Activated B cell treated with CpG ODN at 0.5 μM for 24 hours (primary cell): ENCODE measurements at regions not wholly inside any gene's neighbourhood (a gene's known extent, or its start where the extent isn't known, plus 50 kb on each side); places are given as distances from the start of the nearest gene placed in this dataset.

Source experiments
- ATAC-seq: fragments of 200-7000 bp; cut with Tn5 transposase; one replicate; pipeline ENCODE4 v1.10.0; 2021; ENCODE audit warnings: low read depth, mild to moderate bottlenecking, moderate library complexity
- CTCF ChIA-PET: fragments of 350-600 bp; sonication (Branson Sonifier 250); formaldehyde crosslinking; loops from one replicate; lab custom pipeline; 2021; ENCODE audit warnings: antibody characterized with exemption; lab: Charles Lee
- POLR2A ChIA-PET: fragments of 350-600 bp; sonication (Branson Sonifier 250); formaldehyde crosslinking; loops from one replicate; lab custom pipeline; 2021; ENCODE audit warnings: antibody characterized with exemption; lab: Charles Lee
- DNase-seq: peaks from one replicate; pipeline ENCODE4 v3.0.0; 2022
- H3K27ac Mint-ChIP-seq: one replicate; pipeline ENCODE4 v1.8.0; 2020; ENCODE audit warnings: mixed read lengths
- H3K27me3 Mint-ChIP-seq: one replicate; pipeline ENCODE4 v1.8.0; 2021; ENCODE audit warnings: mixed read lengths
- H3K36me3 Mint-ChIP-seq: one replicate; pipeline ENCODE4 v1.8.0; 2021; ENCODE audit warnings: low read depth, mixed read lengths
- H3K4me1 Mint-ChIP-seq: one replicate; pipeline ENCODE4 v1.8.0; 2021; ENCODE audit warnings: mixed read lengths
- H3K4me3 Mint-ChIP-seq: one replicate; pipeline ENCODE4 v1.8.0; 2020; ENCODE audit warnings: mild to moderate bottlenecking, mixed read lengths
- H3K9me3 Mint-ChIP-seq: one replicate; pipeline ENCODE4 v1.8.0; 2020; ENCODE audit warnings: mixed read lengths
- intact Hi-C: fragments of 100-400 bp; cut with micrococcal nuclease; formaldehyde crosslinking; loops from one replicate; pipeline ENCODE4 v1.15.1; 2024
- TF ChIP-seq, protein P1 (sequence below): fragments of 200-600 bp; IDR thresholded peaks from one replicate; pipeline ENCODE4 v1.8.0; 2022; ENCODE audit warnings: antibody characterized with exemption, mild to moderate bottlenecking

DNA sequence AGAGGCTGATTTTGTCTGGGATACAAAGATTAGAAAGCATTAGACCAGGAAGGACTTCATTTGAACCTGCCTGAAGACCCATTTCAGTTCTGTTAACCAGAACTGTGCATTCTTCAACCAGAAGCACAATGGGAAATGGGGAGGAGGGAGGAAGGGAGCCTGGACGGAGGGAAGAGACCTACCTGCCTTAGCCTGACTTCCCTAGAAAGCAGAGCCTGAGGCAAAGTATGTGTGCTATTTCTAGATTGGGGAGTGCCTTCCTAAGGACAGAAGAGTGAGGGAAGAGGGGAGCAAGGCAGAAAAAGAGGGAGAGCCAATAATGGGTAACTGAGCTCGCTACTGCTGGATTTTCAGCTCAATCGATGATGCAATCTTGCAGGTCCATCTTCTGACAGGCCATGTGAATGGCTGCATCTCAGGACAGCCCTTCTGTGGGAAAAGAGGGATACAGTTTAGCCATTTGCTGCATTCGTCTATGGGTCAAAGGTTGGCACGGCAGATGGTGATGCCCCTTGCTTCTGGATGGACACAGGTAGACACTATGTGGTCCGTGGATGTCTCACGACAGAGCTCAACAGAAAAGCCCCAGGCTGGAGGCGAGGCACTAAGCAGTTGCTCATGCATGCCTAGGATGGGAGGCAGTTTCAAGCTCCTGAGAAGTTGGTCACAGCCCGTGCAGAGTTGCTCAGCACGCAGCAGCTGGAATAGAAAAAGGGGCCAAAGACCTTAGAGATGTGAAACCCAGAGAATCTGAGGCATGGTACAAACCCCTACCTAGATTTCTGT lies 78.8 kb upstream of the UBL3 start:
- Mint-ChIP-seq H3K27me3 (peaks cover 6% of the 10 kb centered on the region), H3K36me3 (no peaks in the 10 kb centered on the region), H3K27ac (no peak overlapping the region), H3K4me3 (no peak overlapping the region), H3K9me3 (no peaks in the 10 kb centered on the region), H3K4me1 (no peaks in the 10 kb centered on the region)
- intact Hi-C loops = no loop called here
- CTCF ChIA-PET = no interaction called here
- ATAC-seq (no peak), DNase-seq (no peak)
- TF ChIP-seq, protein P1, sequence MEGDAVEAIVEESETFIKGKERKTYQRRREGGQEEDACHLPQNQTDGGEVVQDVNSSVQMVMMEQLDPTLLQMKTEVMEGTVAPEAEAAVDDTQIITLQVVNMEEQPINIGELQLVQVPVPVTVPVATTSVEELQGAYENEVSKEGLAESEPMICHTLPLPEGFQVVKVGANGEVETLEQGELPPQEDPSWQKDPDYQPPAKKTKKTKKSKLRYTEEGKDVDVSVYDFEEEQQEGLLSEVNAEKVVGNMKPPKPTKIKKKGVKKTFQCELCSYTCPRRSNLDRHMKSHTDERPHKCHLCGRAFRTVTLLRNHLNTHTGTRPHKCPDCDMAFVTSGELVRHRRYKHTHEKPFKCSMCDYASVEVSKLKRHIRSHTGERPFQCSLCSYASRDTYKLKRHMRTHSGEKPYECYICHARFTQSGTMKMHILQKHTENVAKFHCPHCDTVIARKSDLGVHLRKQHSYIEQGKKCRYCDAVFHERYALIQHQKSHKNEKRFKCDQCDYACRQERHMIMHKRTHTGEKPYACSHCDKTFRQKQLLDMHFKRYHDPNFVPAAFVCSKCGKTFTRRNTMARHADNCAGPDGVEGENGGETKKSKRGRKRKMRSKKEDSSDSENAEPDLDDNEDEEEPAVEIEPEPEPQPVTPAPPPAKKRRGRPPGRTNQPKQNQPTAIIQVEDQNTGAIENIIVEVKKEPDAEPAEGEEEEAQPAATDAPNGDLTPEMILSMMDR = no peak
- POLR2A ChIA-PET = no interaction called here

DNA sequence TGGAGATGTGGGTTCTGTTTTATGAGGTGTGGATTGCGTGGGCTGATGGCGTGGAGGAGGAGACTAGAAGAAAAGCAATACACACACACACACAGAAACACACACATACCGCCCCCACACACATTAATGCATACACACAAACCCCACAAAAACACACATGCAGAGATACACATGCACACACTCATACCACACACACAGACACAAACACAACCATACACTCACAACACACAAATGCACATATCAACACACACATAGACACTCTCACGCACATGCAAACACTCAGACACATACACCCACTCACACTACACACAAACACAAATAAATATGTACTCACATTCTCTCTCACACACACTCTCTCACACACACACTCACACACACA lies 75.7 kb upstream of the UBL3 start:
- Mint-ChIP-seq H3K9me3 (no peaks in the 10 kb centered on the region), H3K4me1 (no peaks in the 10 kb centered on the region), H3K36me3 (no peaks in the 10 kb centered on the region), H3K27me3 (peaks cover 6% of the 10 kb centered on the region), H3K27ac (no peak overlapping the region), H3K4me3 (no peak overlapping the region)
- ChIA-PET POLR2A (no interaction called here), CTCF (interaction anchor here (1.1 to 7.2 kb wide), 2 partner anchors 155 kb away, joined by 7 to 204 read pairs; no protein-coding TSS in a partner anchor)
- ATAC-seq (no peak), DNase-seq (no peak)
- TF ChIP-seq, protein P1 = no peak
- intact Hi-C loops = no loop called here

DNA sequence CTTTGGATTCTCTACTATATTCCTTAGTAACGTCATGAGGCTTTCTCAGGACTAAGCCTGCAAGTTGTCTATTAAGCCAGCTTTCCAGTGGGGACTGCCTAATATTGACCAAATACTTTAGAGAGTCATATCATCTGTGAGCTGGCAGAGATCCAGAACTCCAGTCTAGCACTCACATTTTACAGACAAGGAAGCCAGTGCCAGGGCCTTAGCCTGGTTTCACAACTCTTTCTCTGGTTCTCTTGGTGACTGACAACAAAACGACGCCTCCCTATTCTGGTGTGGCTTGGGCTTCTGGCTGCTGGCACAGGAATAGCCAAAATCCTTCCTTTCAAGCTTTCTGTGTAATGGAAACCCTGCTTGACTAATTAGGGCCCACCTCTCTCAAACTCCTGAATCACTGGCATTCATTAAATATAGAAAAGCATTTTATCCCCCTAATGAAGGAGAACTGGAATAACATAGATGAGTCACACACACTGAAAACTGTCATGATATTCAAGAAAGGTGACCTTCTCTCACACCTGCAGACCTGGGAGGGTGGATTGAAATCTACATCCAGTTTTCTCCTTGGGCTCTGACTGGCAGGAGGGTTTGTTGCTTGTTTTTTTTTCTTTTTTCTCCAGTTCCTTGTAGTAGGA lies 75.2 kb upstream of the UBL3 start:
- H3K27me3 Mint-ChIP-seq = peaks cover 6% of the 10 kb centered on the region
- POLR2A ChIA-PET = interaction anchor here (0.7 to 0.9 kb wide), 2 partner anchors 154 to 330 kb away, joined by 3 to 6 read pairs; partner anchors contain the start of gene SLC7A1
- DNase-seq (no peak), ATAC-seq (no peak)
- no peak overlapping the region for H3K4me3 Mint-ChIP-seq
- H3K36me3 Mint-ChIP-seq = no peaks in the 10 kb centered on the region
- H3K27ac Mint-ChIP-seq = no peak overlapping the region
- no peaks in the 10 kb centered on the region for H3K4me1 Mint-ChIP-seq
- CTCF ChIA-PET = interaction anchor here (1.7 to 7.2 kb wide), 4 partner anchors 11 to 417 kb away, joined by 4 to 204 read pairs (median 21); no protein-coding TSS in a partner anchor
- TF ChIP-seq, protein P1 = no peak
- intact Hi-C loops = loop anchor here (2.0 kb wide), 2 partner anchors 189 to 417 kb away; no protein-coding TSS in a partner anchor
- no peaks in the 10 kb centered on the region for H3K9me3 Mint-ChIP-seq

DNA sequence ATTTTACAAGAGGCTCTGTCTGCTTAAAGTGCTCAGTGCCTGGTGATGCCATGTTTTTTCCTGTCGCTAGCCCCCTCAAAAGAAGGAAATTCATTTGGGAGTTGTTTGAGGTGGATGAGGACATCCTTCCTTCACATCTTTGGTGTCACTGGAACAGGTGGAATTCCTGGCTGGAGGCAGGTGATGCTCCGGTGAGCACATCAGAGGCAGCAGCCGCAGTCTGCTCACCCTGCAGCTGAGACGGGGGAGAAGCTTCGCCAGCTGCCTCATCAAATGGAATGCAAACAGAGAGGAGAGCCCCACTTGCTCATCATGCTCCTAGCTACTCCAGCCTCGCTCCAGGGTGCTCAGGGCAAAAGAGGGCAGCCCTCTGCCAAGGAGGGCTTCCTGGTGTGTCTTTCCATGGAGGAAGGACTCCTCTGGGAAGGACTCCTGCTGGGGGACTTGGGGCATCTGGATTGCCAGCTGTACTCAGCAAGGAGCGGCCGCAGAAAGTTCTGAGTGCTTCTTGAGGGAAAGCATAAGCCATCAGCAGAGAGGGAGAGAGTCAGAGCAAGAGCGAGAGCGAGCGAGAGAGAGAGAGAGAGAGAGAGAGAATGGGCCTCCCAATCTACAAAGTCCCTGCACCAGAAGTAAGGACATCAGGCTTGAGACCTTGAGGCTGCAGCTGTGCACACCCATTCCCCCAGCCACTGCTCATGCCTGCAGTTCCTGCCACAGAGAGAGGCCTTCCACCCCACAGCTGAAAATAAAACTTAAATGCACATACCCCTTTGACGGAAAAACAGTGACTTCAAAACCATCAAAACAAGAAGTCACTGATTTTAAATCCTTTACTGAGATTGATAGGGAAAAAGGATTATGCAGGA lies 74.3 kb upstream of the UBL3 start:
- no peaks in the 10 kb centered on the region for H3K9me3 Mint-ChIP-seq
- POLR2A ChIA-PET = interaction anchor here (0.7 to 0.9 kb wide), 3 partner anchors 10 to 329 kb away, joined by 3 to 6 read pairs (median 5); partner anchors contain the start of gene SLC7A1
- TF ChIP-seq, protein P1 = no peak
- no peaks in the 10 kb centered on the region for H3K4me1 Mint-ChIP-seq
- no peak for DNase-seq
- H3K27me3 Mint-ChIP-seq = peaks cover 5% of the 10 kb centered on the region
- CTCF ChIA-PET = interaction anchor here (0.7 to 7.2 kb wide), 14 partner anchors 11 to 417 kb away, joined by 3 to 204 read pairs (median 4); no protein-coding TSS in a partner anchor
- no peak overlapping the region for H3K4me3 Mint-ChIP-seq
- H3K36me3 Mint-ChIP-seq = no peaks in the 10 kb centered on the region
- no peak overlapping the region for H3K27ac Mint-ChIP-seq
- ATAC-seq = no peak
- intact Hi-C loops = loop anchor here (1.0 to 2.0 kb wide), 4 partner anchors 73 to 416 kb away; no protein-coding TSS in a partner anchor
